ENCODE measurements at regions not wholly inside any gene's neighbourhood (a gene's known extent, or its start where the extent isn't known, plus 50 kb on each side); places are given as distances from the start of the nearest gene placed in this dataset.

- H3K4me2 ChIP-seq, result no peak overlapping the region
- no peak overlapping the region for H3K4me3 ChIP-seq (ENCODE audit: low read depth in 2 of 2, low read length in 1 of 2)
- H3K36me3 ChIP-seq (replicated peaks in 1 of 2; ENCODE audit: control insufficient read depth in 1 of 2, insufficient read depth in 2 of 2, low read length in 1 of 2), result no peaks in the 10 kb centered on the region
- no peak overlapping the region for H2AFZ ChIP-seq (ENCODE audit: low read depth)
- ChIA-PET POLR2A (no interaction called here), CTCF (interaction anchor here (1.0 to 3.0 kb wide), 2 partner anchors 15 to 296 kb away, joined by 3 to 9 read pairs; no protein-coding TSS in a partner anchor)
- H3K9ac ChIP-seq, result no peak overlapping the region
- no peaks in the 10 kb centered on the region for H3K9me2 ChIP-seq
- no peaks in the 10 kb centered on the region for H4K20me1 ChIP-seq (ENCODE audit: insufficient read depth)
- H3F3A ChIP-seq (replicated peaks; ENCODE audit: insufficient read depth), result no peaks in the 10 kb centered on the region
- no peaks in the 10 kb centered on the region for H3K27me3 ChIP-seq (ENCODE audit: insufficient read depth)
- no peaks in the 10 kb centered on the region; a peak in 2 of 4 replicates for H3K4me1 ChIP-seq (ENCODE audit: control insufficient read depth in 1 of 2, insufficient read depth in 2 of 2, low read depth in 1 of 2, low read length in 1 of 2)
- WGBS (ENCODE audit: low lambda C conversion rate), result 96% methylated on average over 2 of the region's 2 CpGs
- no peaks in the 10 kb centered on the region for H3K79me2 ChIP-seq (ENCODE audit: insufficient read depth)
- TF ChIP-seq CTCF (IDR thresholded peaks at IDR 0.05), result no peak
- TF ChIP-seq MEF2A (IDR thresholded peaks at IDR 0.05; ENCODE audit: borderline replicate concordance, low read depth), result no peak
- no peak for TF ChIP-seq TCF12 (IDR thresholded peaks at IDR 0.05)
- TF ChIP-seq, protein P1, sequence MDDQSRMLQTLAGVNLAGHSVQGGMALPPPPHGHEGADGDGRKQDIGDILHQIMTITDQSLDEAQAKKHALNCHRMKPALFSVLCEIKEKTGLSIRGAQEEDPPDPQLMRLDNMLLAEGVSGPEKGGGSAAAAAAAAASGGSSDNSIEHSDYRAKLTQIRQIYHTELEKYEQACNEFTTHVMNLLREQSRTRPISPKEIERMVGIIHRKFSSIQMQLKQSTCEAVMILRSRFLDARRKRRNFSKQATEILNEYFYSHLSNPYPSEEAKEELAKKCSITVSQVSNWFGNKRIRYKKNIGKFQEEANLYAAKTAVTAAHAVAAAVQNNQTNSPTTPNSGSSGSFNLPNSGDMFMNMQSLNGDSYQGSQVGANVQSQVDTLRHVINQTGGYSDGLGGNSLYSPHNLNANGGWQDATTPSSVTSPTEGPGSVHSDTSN (IDR thresholded peaks at IDR 0.05), result no peak
- no peak for TF ChIP-seq GATA2 (CRISPR knock-in tag; IDR thresholded peaks at IDR 0.05)
- TF ChIP-seq NFIC (IDR thresholded peaks at IDR 0.05; ENCODE audit: borderline replicate concordance), result no peak
- TF ChIP-seq, protein P2, sequence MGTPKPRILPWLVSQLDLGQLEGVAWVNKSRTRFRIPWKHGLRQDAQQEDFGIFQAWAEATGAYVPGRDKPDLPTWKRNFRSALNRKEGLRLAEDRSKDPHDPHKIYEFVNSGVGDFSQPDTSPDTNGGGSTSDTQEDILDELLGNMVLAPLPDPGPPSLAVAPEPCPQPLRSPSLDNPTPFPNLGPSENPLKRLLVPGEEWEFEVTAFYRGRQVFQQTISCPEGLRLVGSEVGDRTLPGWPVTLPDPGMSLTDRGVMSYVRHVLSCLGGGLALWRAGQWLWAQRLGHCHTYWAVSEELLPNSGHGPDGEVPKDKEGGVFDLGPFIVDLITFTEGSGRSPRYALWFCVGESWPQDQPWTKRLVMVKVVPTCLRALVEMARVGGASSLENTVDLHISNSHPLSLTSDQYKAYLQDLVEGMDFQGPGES (IDR thresholded peaks at IDR 0.05; ENCODE audit: low read depth, low read length), result no peak
- TF ChIP-seq SMC3 (IDR thresholded peaks at IDR 0.05; ENCODE audit: low read depth, low read length), result no peak
- no peak for TF ChIP-seq FOXM1 (IDR thresholded peaks at IDR 0.05; ENCODE audit: low read depth)
- no peak for TF ChIP-seq TAF1 (IDR thresholded peaks at IDR 0.05; ENCODE audit: borderline replicate concordance, low read depth, low read length)
- TF ChIP-seq GABPA (IDR thresholded peaks at IDR 0.05; ENCODE audit: low read depth), result no peak
- no peak for TF ChIP-seq RFX5 (IDR thresholded peaks at IDR 0.05; ENCODE audit: low read length)
- no peak overlapping the region for H3K27ac ChIP-seq (ENCODE audit: low read depth in 2 of 2, low read length in 1 of 2)
- no peaks in the 10 kb centered on the region for H3K9me3 ChIP-seq
- DNase-seq, result no peak
These were observed 251.2 kb upstream of the DPYD start for GRCh38 chr1:98172022-98172421.

GRCh38 chr1:98164509-98164908 is 243.7 kb upstream of the DPYD start:
- ChIA-PET CTCF (interaction anchor here (0.8 kb wide), 1 partner anchor 11 kb away, joined by 3 read pairs; no protein-coding TSS in a partner anchor), POLR2A (no interaction called here)
- no peaks in the 10 kb centered on the region for H3K27me3 ChIP-seq (ENCODE audit: insufficient read depth)
- H3F3A ChIP-seq (replicated peaks; ENCODE audit: insufficient read depth), result no peaks in the 10 kb centered on the region
- H3K9ac ChIP-seq, result no peak overlapping the region
- no peak overlapping the region for H3K4me2 ChIP-seq
- H3K9me3 ChIP-seq, result no peaks in the 10 kb centered on the region
- DNase-seq, result no peak
- H3K27ac ChIP-seq (ENCODE audit: low read depth in 2 of 2, low read length in 1 of 2), result no peak overlapping the region
- H3K79me2 ChIP-seq (ENCODE audit: insufficient read depth), result no peaks in the 10 kb centered on the region
- WGBS (ENCODE audit: low lambda C conversion rate), result 86% methylated on average over 4 of the region's 4 CpGs
- H3K9me2 ChIP-seq, result 0 out of 2 replicates have a peak, but pooled peaks cover 5% of the 10 kb centered on the region
- H2AFZ ChIP-seq (ENCODE audit: low read depth), result no peak overlapping the region
- no peaks in the 10 kb centered on the region for H4K20me1 ChIP-seq (ENCODE audit: insufficient read depth)
- H3K4me3 ChIP-seq (ENCODE audit: low read depth in 2 of 2, low read length in 1 of 2), result no peak overlapping the region
- no peaks in the 10 kb centered on the region for H3K36me3 ChIP-seq (replicated peaks in 1 of 2; ENCODE audit: control insufficient read depth in 1 of 2, insufficient read depth in 2 of 2, low read length in 1 of 2)
- H3K4me1 ChIP-seq (ENCODE audit: control insufficient read depth in 1 of 2, insufficient read depth in 2 of 2, low read depth in 1 of 2, low read length in 1 of 2), result no peaks in the 10 kb centered on the region; a peak in 2 of 4 replicates
- no peak for TF ChIP-seq RAD21 (IDR thresholded peaks at IDR 0.05; ENCODE audit: low read length)
- TF ChIP-seq NRF1 (IDR thresholded peaks at IDR 0.05; ENCODE audit: low read depth, low read length), result no peak
- no peak for TF ChIP-seq FOSL2 (IDR thresholded peaks at IDR 0.05; ENCODE audit: borderline replicate concordance, low read depth)
- TF ChIP-seq YY1 (IDR thresholded peaks at IDR 0.05; ENCODE audit: low read depth), result no peak
- no peak for TF ChIP-seq EZH2phosphoT487 (IDR thresholded peaks at IDR 0.05; ENCODE audit: borderline replicate concordance, low read depth)
- TF ChIP-seq NFIC (IDR thresholded peaks at IDR 0.05; ENCODE audit: borderline replicate concordance), result no peak
- TF ChIP-seq FOXJ3 (CRISPR knock-in tag; IDR thresholded peaks at IDR 0.05), result no peak
- TF ChIP-seq USF1 (IDR thresholded peaks at IDR 0.05; ENCODE audit: borderline replicate concordance, low read depth), result no peak
- TF ChIP-seq MXI1 (IDR thresholded peaks at IDR 0.05; ENCODE audit: low read depth, low read length), result no peak
- TF ChIP-seq, protein P3, sequence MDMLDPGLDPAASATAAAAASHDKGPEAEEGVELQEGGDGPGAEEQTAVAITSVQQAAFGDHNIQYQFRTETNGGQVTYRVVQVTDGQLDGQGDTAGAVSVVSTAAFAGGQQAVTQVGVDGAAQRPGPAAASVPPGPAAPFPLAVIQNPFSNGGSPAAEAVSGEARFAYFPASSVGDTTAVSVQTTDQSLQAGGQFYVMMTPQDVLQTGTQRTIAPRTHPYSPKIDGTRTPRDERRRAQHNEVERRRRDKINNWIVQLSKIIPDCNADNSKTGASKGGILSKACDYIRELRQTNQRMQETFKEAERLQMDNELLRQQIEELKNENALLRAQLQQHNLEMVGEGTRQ (IDR thresholded peaks at IDR 0.05; ENCODE audit: borderline replicate concordance, low read depth, low read length), result no peak
- no peak for TF ChIP-seq MEF2A (IDR thresholded peaks at IDR 0.05; ENCODE audit: borderline replicate concordance, low read depth)
- TF ChIP-seq POLR2AphosphoS5 (IDR thresholded peaks at IDR 0.05; ENCODE audit: low read depth, low read length), result no peak
